DOHH2 (cell line): ENCODE measurements at regions not wholly inside any gene's neighbourhood (a gene's known extent, or its start where the extent isn't known, plus 50 kb on each side); places are given as distances from the start of the nearest gene placed in this dataset.

ENCODE experiments used
- H3F3A ChIP-seq: fragments of 200-600 bp; sonication (generic), shearing (Covaris generic); 2 replicates; pipeline ENCODE4 v1.6.0; 2016; ENCODE audit warnings: antibody characterized with exemption, mild to moderate bottlenecking; ENCODE audit not compliant: control insufficient read depth, insufficient read depth
- H3K27ac ChIP-seq: fragments of 200-600 bp; sonication (generic); 2 replicates; pipeline ENCODE4 v1.5.1; 2014; ENCODE audit warnings: low read depth, mild to moderate bottlenecking, low read length, moderate library complexity
- H3K27me3 ChIP-seq: fragments of 200-600 bp; sonication (generic); 2 replicates; pipeline ENCODE4 v1.6.1; 2014; ENCODE audit warnings: mild to moderate bottlenecking, low read length, mixed read lengths; ENCODE audit not compliant: control insufficient read depth
- H3K36me3 ChIP-seq: fragments of 200-600 bp; sonication (generic); 2 replicates; pipeline ENCODE4 v1.6.1; 2014; ENCODE audit warnings: mild to moderate bottlenecking, low read length, moderate library complexity, mixed read lengths; ENCODE audit not compliant: control insufficient read depth
- H3K4me1 ChIP-seq: fragments of 200-600 bp; sonication (generic); 2 replicates; pipeline ENCODE4 v1.6.1; 2014; ENCODE audit warnings: mild to moderate bottlenecking, low read length, mixed read lengths; ENCODE audit not compliant: control insufficient read depth
- H3K4me2 ChIP-seq: fragments of 200-600 bp; sonication (generic); 2 replicates; pipeline ENCODE4 v1.6.0; 2014; ENCODE audit warnings: mild to moderate bottlenecking, low read length, moderate library complexity
- H3K4me3 ChIP-seq: fragments of 200-600 bp; sonication (generic); 2 replicates; pipeline ENCODE4 v1.5.1; 2014; ENCODE audit warnings: mild to moderate bottlenecking, low read length, mixed read lengths
- H3K79me2 ChIP-seq: fragments of 200-600 bp; sonication (generic); 2 replicates; pipeline ENCODE4 v1.6.1; 2014; ENCODE audit warnings: mild to moderate bottlenecking, low read length, mixed read lengths; ENCODE audit not compliant: control insufficient read depth
- H3K9me2 ChIP-seq: fragments of 200-600 bp; sonication (generic); replicated peaks from 2 replicates; pipeline ENCODE4 v1.6.1; 2014; ENCODE audit warnings: mild to moderate bottlenecking, low read length, mixed read lengths; ENCODE audit not compliant: control insufficient read depth
- H3K9me3 ChIP-seq: fragments of 200-600 bp; sonication (generic); 2 replicates; pipeline ENCODE4 v1.6.1; 2014; ENCODE audit warnings: antibody characterized with exemption, low read length, mixed read lengths; ENCODE audit not compliant: control insufficient read depth, insufficient read depth
- H4K20me1 ChIP-seq: fragments of 200-600 bp; sonication (generic); 2 replicates; pipeline ENCODE4 v1.6.0; 2014; ENCODE audit warnings: low read depth, mild to moderate bottlenecking, antibody characterized with exemption, low read length, moderate library complexity; ENCODE audit not compliant: control insufficient read depth, insufficient read depth
- EZH2phosphoT487 ChIP-seq: fragments of 200-600 bp; sonication (generic); IDR thresholded peaks from 2 replicates; pipeline ENCODE4 v1.6.1; 2017; ENCODE audit warnings: borderline replicate concordance, mild to moderate bottlenecking, antibody characterized with exemption, low read length, moderate library complexity, mixed read lengths
- TF ChIP-seq, protein P1 (sequence below): fragments of 200-600 bp; sonication (generic); IDR thresholded peaks from one replicate; pipeline ENCODE4 v1.5.1; 2014; ENCODE audit warnings: antibody characterized with exemption, mild to moderate bottlenecking, low read depth, low read length; ENCODE audit not compliant: poor library complexity, severe bottlenecking

DNA sequence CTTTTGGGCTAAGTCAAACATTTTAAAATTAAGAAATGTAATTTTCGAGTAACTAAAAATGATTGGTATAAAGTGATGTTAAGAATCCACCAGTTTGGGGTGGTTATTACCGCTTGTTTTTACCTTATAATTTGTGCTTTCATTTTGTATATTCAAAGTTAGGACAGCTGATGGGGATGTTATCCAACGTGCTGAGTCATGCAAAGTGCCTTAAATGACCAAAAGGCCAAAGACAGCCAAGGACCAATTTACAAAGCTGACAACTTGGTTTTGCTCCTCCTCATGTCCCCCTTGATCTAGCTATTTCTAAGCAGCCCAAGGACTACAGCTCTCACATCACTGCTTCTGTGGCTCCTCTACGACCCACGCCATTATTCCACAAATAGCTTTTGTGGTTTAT, 181.4 kb upstream of the PCDH7 start:
- no peaks in the 10 kb centered on the region for H3K9me2 ChIP-seq
- H3K27me3 ChIP-seq: no peaks in the 10 kb centered on the region
- no peaks in the 10 kb centered on the region for H3K4me1 ChIP-seq
- no peaks in the 10 kb centered on the region for H3K9me3 ChIP-seq
- no peaks in the 10 kb centered on the region for H4K20me1 ChIP-seq
- H3K4me2 ChIP-seq: no peak overlapping the region
- H3K36me3 ChIP-seq: no peaks in the 10 kb centered on the region
- H3K4me3 ChIP-seq: no peak overlapping the region
- no peak for TF ChIP-seq EZH2phosphoT487
- TF ChIP-seq, protein P1, sequence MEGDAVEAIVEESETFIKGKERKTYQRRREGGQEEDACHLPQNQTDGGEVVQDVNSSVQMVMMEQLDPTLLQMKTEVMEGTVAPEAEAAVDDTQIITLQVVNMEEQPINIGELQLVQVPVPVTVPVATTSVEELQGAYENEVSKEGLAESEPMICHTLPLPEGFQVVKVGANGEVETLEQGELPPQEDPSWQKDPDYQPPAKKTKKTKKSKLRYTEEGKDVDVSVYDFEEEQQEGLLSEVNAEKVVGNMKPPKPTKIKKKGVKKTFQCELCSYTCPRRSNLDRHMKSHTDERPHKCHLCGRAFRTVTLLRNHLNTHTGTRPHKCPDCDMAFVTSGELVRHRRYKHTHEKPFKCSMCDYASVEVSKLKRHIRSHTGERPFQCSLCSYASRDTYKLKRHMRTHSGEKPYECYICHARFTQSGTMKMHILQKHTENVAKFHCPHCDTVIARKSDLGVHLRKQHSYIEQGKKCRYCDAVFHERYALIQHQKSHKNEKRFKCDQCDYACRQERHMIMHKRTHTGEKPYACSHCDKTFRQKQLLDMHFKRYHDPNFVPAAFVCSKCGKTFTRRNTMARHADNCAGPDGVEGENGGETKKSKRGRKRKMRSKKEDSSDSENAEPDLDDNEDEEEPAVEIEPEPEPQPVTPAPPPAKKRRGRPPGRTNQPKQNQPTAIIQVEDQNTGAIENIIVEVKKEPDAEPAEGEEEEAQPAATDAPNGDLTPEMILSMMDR: no peak
- no peak overlapping the region for H3K27ac ChIP-seq
- H3F3A ChIP-seq: no peaks in the 10 kb centered on the region
- no peaks in the 10 kb centered on the region for H3K79me2 ChIP-seq

DNA sequence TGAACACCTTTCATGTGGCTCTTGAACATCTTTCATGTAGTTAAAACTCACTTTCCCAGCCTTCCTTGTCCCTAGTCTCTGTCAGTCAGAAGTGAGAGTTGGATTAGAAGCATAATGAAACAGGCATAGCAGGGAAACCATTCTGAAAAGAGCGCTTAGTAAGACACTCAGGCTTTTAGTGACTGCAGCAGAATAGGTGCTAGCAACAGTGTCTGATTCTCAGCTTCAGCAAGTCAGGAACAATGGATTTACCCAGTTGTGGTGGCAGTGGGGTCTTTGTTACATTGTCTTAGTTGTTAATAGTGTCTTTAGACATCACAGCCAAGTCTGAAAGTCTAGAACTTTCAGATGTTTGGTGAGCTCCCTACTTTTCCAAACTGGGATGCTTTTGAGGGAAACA, 177.1 kb upstream of the PCDH7 start:
- H3K4me1 ChIP-seq: no peaks in the 10 kb centered on the region

DNA sequence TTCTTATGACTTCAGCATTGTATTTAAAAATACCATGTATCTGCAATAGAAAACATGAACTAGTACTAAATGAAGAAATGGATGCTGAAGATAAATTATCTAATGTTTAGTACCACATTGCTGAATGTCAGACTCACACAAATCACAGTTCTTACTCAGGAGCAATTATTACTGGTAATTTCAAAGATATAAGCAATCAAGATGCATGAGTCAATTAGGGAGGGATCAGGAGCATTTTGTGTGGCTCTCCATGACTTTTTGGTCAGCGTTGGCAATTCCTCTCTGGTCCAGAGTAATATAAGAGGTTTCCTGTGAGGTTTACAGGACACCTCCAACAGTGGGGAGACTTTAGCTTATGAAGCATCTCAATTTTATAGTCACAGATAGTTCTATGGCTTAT, 167.0 kb upstream of the PCDH7 start:
- H3K4me2 ChIP-seq: no peak overlapping the region

More for the DNA sequence above, 177.1 kb upstream of the PCDH7 start:
- H3K27me3 ChIP-seq: no peaks in the 10 kb centered on the region
- no peaks in the 10 kb centered on the region for H3K79me2 ChIP-seq
- no peaks in the 10 kb centered on the region for H3K9me3 ChIP-seq
- no peaks in the 10 kb centered on the region for H3F3A ChIP-seq
- no peaks in the 10 kb centered on the region for H3K9me2 ChIP-seq
- H3K27ac ChIP-seq: no peak overlapping the region
- TF ChIP-seq EZH2phosphoT487: no peak
- TF ChIP-seq, protein P1: no peak
- H4K20me1 ChIP-seq: no peaks in the 10 kb centered on the region
- H3K4me3 ChIP-seq: no peak overlapping the region
- no peak overlapping the region for H3K4me2 ChIP-seq
- no peaks in the 10 kb centered on the region for H3K36me3 ChIP-seq

More for the DNA sequence above, 167.0 kb upstream of the PCDH7 start:
- Histone ChIP-seq H3K9me3 (no peaks in the 10 kb centered on the region), H3K27ac (no peak overlapping the region), H3K4me1 (no peaks in the 10 kb centered on the region), H3F3A (no peaks in the 10 kb centered on the region), H3K27me3 (no peaks in the 10 kb centered on the region), H3K79me2 (no peaks in the 10 kb centered on the region), H3K9me2 (no peaks in the 10 kb centered on the region), H3K36me3 (no peaks in the 10 kb centered on the region), H3K4me3 (no peak overlapping the region), H4K20me1 (no peaks in the 10 kb centered on the region)
- TF ChIP-seq, protein P1: no peak
- no peak for TF ChIP-seq EZH2phosphoT487
